K562 (cell line): ENCODE measurements at regions not wholly inside any gene's neighbourhood (a gene's known extent, or its start where the extent isn't known, plus 50 kb on each side); places are given as distances from the start of the nearest gene placed in this dataset.

ENCODE experiments used
- ATAC-seq: fragments of 200-7000 bp; cut with Tn5 transposase; 3 replicates; pipeline ENCODE4 v1.9.1; 2020; ENCODE audit warnings: moderate library complexity
- BruUV-seq: library from RNA; stranded (reverse); fragments of 400-500 nt; replicated peaks from 2 replicates; lab custom pipeline; 2021; lab: Mats Ljungman, UMichigan
- CTCF ChIA-PET: fragments of 300-600 bp; formaldehyde crosslinking; extraction: SDS; loops from one replicate; lab custom pipeline; 2021; ENCODE audit warnings: low intra/inter-chr PET ratio; lab: Yijun Ruan, JAX
- POLR2A ChIA-PET: fragments of 300-600, 350-650 bp; sonication (Branson Sonifier 250); formaldehyde crosslinking; extraction: SDS; loops from one replicate; lab custom pipeline; 2021; ENCODE audit warnings: antibody characterized with exemption, inconsistent platforms; lab: Yijun Ruan, JAX
- DNase-seq, 4 experiments: peaks; one replicate each; pipeline versions ENCODE4 v3.0.0 to v3.0.0-alpha.2; 2011 to 2018; ENCODE audit warnings: low spot score in 3 of 4, mixed read lengths in 3 of 4; ENCODE audit errors: extremely low read depth in 1 of 4
- FAIRE-seq: peaks from 2 replicates; lab custom pipeline; 2011; peaks lifted over from hg19 to GRCh38; lab: Jason Lieb, UNC
- H2AFZ ChIP-seq: 2 replicates; pipeline ENCODE4 v1.6.0; 2011; ENCODE audit warnings: low read depth, low read length, control low read depth, inconsistent platforms
- H3K27ac ChIP-seq: fragments of 200-600 bp; 3 replicates; pipeline ENCODE4 v1.8.0; 2011; ENCODE audit warnings: low read depth, mild to moderate bottlenecking, control low read depth, inconsistent platforms, low read length, moderate library complexity, mixed read lengths; ENCODE audit errors: extremely low read depth
- H3K27me3 ChIP-seq, 2 experiments: fragments of 300-600 bp in 1 of 2; 2 replicates in 1 of 2; 3 replicates in 1 of 2; pipeline versions ENCODE4 v1.6.0 to v1.8.0; 2011; ENCODE audit warnings: inconsistent platforms in 2 of 2, low read length in 2 of 2, mild to moderate bottlenecking in 1 of 2, mixed read lengths in 1 of 2, moderate library complexity in 1 of 2; ENCODE audit not compliant: control insufficient read depth in 2 of 2, insufficient read depth in 2 of 2
- H3K36me3 ChIP-seq: fragments of 300-600 bp; 3 replicates; pipeline ENCODE4 v1.8.0; 2011; ENCODE audit warnings: mild to moderate bottlenecking, low read length, inconsistent platforms; ENCODE audit not compliant: control insufficient read depth, insufficient read depth
- H3K4me1 ChIP-seq, 2 experiments: fragments of 200-600 bp in 1 of 2; replicated peaks in 1 of 2; 2 replicates in 1 of 2; 3 replicates in 1 of 2; pipeline versions ENCODE4 v1.5.1 to v1.8.0; 2011; ENCODE audit warnings: inconsistent platforms in 2 of 2, low read length in 2 of 2, mild to moderate bottlenecking in 1 of 2, mixed read lengths in 1 of 2, moderate library complexity in 1 of 2; ENCODE audit not compliant: control insufficient read depth in 2 of 2, insufficient read depth in 2 of 2
- H3K4me2 ChIP-seq: 2 replicates; pipeline ENCODE4 v1.6.1; 2011; ENCODE audit warnings: low read length, control low read depth, inconsistent platforms, mixed read lengths; ENCODE audit not compliant: insufficient read depth
- H3K4me3 ChIP-seq: fragments of 200-600 bp; sonication (generic), shearing (Covaris generic); 2 replicates; pipeline ENCODE4 v1.5.1; 2016; ENCODE audit warnings: control low read depth, inconsistent platforms
- H3K79me2 ChIP-seq: fragments of 200-600 bp; 3 replicates; pipeline ENCODE4 v1.8.0; 2011; ENCODE audit warnings: low read length, inconsistent platforms; ENCODE audit not compliant: control insufficient read depth, insufficient read depth
- H3K9ac ChIP-seq, 2 experiments: 2 replicates each; pipeline versions ENCODE4 v1.6.0 to v1.6.1; 2011; ENCODE audit warnings: low read depth in 2 of 2, low read length in 2 of 2, control low read depth in 1 of 2, inconsistent platforms in 1 of 2, mild to moderate bottlenecking in 1 of 2, mixed read lengths in 1 of 2; ENCODE audit not compliant: insufficient read depth in 1 of 2
- H3K9me1 ChIP-seq: one replicate; pipeline ENCODE4 v1.6.0; 2011; ENCODE audit warnings: inconsistent platforms, mild to moderate bottlenecking, low read length, moderate library complexity; ENCODE audit not compliant: control insufficient read depth, insufficient read depth
- H3K9me3 ChIP-seq: replicated peaks from 2 replicates; pipeline ENCODE4 v1.5.1; 2011; ENCODE audit warnings: low read depth, low read length, inconsistent platforms; ENCODE audit not compliant: control insufficient read depth, insufficient read depth
- H4K20me1 ChIP-seq: replicated peaks from 2 replicates; pipeline ENCODE4 v1.6.1; 2011; ENCODE audit warnings: low read length, inconsistent platforms, mixed read lengths; ENCODE audit not compliant: control insufficient read depth, insufficient read depth
- CEBPB ChIP-seq: fragments of 450-650 bp; IDR thresholded peaks from 2 replicates; pipeline ENCODE4 v1.6.1; 2016; ENCODE audit warnings: missing genetic modification characterization, missing compliant biosample characterization
- CEBPG ChIP-seq, 3 experiments: fragments of 200-800 bp in 1 of 3; sonication (Bioruptor generic) in 1 of 3; sonication (generic) in 1 of 3; formaldehyde crosslinking in 1 of 3; IDR thresholded peaks in 2 of 3; conservative IDR thresholded peaks in 1 of 3; 2 replicates each; pipeline versions ENCODE4 v1.6.1 to v1.8.0; 2016 to 2022; ENCODE audit warnings: missing compliant biosample characterization in 2 of 3, missing genetic modification characterization in 2 of 3, mild to moderate bottlenecking in 1 of 3, missing genetic modification reagents in 1 of 3
- POLR2AphosphoS5 ChIP-seq: IDR thresholded peaks from 2 replicates; pipeline ENCODE4 v1.6.1; 2011; ENCODE audit warnings: mild to moderate bottlenecking, low read depth, low read length, moderate library complexity; ENCODE audit not compliant: control insufficient read depth, insufficient read depth
- SOX6 ChIP-seq: fragments of 450-650 bp; IDR thresholded peaks from 2 replicates; pipeline ENCODE4 v1.6.1; 2014; ENCODE audit warnings: mild to moderate bottlenecking
- TOE1 ChIP-seq, 2 experiments: fragments of 450-650 bp in 1 of 2; sonication (generic) in 1 of 2; formaldehyde crosslinking in 1 of 2; IDR thresholded peaks; 2 replicates each; pipeline versions ENCODE4 v1.7.1 to v1.8.0; 2016 to 2022; ENCODE audit warnings: borderline replicate concordance in 2 of 2, mild to moderate bottlenecking in 2 of 2, antibody characterized with exemption in 1 of 2, inconsistent platforms in 1 of 2, low read depth in 1 of 2, missing genetic modification reagents in 1 of 2, moderate library complexity in 1 of 2
- TSC22D4 ChIP-seq: fragments of 450-650 bp; IDR thresholded peaks from 2 replicates; pipeline ENCODE4 v1.6.1; 2016; ENCODE audit warnings: missing genetic modification characterization, missing biosample characterization, control low read depth
- WGBS: fragments of 100-300 bp; shearing (Covaris generic); methylation state at CpG from one replicate; pipeline ENCODE4 v1.1.6; 2016; ENCODE audit warnings: low coverage, mixed read lengths; ENCODE audit not compliant: insufficient coverage; ENCODE audit errors: missing lambda C conversion rate; 5-methylcytosine and 5-hydroxymethylcytosine counted together
- in situ Hi-C: fragments of 300-500 bp; cut with MboI; formaldehyde crosslinking; loops from 4 replicates; pipeline ENCODE4 v1.15.0; 2018; ENCODE audit warnings: inconsistent platforms, mixed read lengths
- intact Hi-C: fragments of 100-400 bp; cut with micrococcal nuclease; formaldehyde crosslinking; loops from 2 replicates; pipeline ENCODE4 v1.14.2; 2022
- TF ChIP-seq, protein P1 (sequence below): sonication (generic); formaldehyde crosslinking; IDR thresholded peaks from 2 replicates; pipeline ENCODE4 v1.5.0; 2020; ENCODE audit warnings: missing genetic modification reagents

DNA sequence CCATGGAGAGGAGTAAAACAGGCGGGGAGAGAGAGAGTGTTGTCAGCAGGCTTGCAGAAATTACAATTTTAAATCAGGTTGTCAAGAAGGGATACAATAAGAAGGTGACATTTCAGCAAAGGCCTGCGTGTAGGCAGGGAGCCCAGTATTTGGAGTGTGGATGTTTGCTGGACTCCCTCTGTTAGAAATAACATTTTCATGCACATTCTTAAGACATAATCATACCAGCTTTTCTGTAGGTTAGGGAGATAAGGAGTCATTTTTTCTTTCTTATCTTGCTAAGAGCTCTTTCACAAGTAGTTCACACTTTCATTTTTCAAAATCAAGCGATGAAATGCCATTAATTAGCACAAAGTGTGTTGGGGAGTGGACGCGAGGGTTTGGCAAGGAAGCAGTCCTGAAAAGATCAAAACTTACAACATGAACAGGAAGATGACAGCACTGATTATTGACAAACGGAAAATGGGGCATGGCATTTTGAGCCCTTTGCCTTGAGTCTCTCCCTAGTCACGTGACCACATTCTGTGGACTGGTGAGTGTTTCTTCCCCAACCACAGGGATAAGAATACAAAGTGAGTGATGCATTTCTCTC is 160.2 kb downstream of the DAD1 start (continued):
- TF ChIP-seq, protein P1, sequence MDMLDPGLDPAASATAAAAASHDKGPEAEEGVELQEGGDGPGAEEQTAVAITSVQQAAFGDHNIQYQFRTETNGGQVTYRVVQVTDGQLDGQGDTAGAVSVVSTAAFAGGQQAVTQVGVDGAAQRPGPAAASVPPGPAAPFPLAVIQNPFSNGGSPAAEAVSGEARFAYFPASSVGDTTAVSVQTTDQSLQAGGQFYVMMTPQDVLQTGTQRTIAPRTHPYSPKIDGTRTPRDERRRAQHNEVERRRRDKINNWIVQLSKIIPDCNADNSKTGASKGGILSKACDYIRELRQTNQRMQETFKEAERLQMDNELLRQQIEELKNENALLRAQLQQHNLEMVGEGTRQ (CRISPR knock-in tag), result peak; percentile 70
- TF ChIP-seq TOE1 (IDR thresholded peaks at IDR 0.05; ENCODE audit: borderline replicate concordance) (peak; percentile 92), TOE1 (CRISPR knock-in tag; IDR thresholded peaks at IDR 0.05; ENCODE audit: borderline replicate concordance, low read depth) (no peak)

GRCh38 chr14:22427771-22428231 is 161.2 kb downstream of the DAD1 start:
- ChIA-PET CTCF (no interaction called here), POLR2A (no interaction called here)
- intact Hi-C loops (loop anchor here (5.0 kb wide), 1 partner anchor 34 kb away; no protein-coding TSS in a partner anchor), in situ Hi-C loops (no loop called here)
- no peaks in the 10 kb centered on the region for H4K20me1 ChIP-seq
- no peaks in the 10 kb centered on the region for H3K79me2 ChIP-seq
- no peaks in the 10 kb centered on the region; a peak in 1 of 5 replicates for H3K27me3 ChIP-seq
- DNase-seq (no peak), ATAC-seq (no peak), FAIRE-seq (no peak)
- no peak for TF ChIP-seq TSC22D4
- peak; percentile 32 for TF ChIP-seq CEBPG (CRISPR knock-in tag; IDR thresholded peaks at IDR 0.05)
- TF ChIP-seq CEBPG (tag; conservative IDR thresholded peaks at IDR 0.05 in 1 of 2, IDR thresholded peaks at IDR 0.05 in 1 of 2), result peak; percentile 78 to 96
- peak; percentile 58 for TF ChIP-seq SOX6
- TF ChIP-seq CEBPB (tag), result peak; percentile 98
- TF ChIP-seq POLR2AphosphoS5, result no peak
- no peaks in the 10 kb centered on the region for H3K9me3 ChIP-seq
- H3K36me3 ChIP-seq, result no peaks in the 10 kb centered on the region
- BruUV-seq, result no TSS peak
- no peak overlapping the region for H2AFZ ChIP-seq
- no peak overlapping the region for H3K4me3 ChIP-seq
- no peaks in the 10 kb centered on the region for H3K9me1 ChIP-seq
- no peak overlapping the region for H3K27ac ChIP-seq
- 20% methylated on average over 9 of the region's 9 CpGs for WGBS
- peaks cover 0 to 18% of the 10 kb centered on the region in 2 experiments; a peak in 4 of 5 replicates for H3K4me1 ChIP-seq
- no peak overlapping the region for H3K9ac ChIP-seq
- no peak overlapping the region for H3K4me2 ChIP-seq
